ENCODE measurements at regions not wholly inside any gene's neighbourhood (a gene's known extent, or its start where the extent isn't known, plus 50 kb on each side); places are given as distances from the start of the nearest gene placed in this dataset.

DNA sequence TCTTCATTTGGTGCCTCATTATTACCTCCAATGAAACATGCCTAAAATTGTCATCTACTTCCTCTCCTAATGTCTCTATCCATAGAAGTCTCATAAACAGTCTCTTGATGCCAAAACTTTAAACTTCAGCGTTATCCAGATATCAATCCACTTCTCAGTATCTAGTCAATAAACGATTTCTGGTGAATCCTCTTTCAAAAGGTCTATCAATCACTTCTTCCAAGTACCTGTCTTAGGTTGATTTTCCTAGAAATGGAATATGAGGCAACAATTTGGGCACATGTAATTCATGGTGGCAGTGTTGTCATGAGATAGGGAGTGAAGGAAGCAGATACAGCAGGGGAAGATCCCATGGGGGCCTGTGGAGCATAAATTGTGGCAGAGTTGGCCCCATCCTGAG lies 348.5 kb upstream of the POU1F1 start:
- TF ChIP-seq CEBPG (CRISPR knock-in tag; IDR thresholded peaks at IDR 0.05) (no peak), CEBPG (tag; conservative IDR thresholded peaks at IDR 0.05 in 1 of 2, IDR thresholded peaks at IDR 0.05 in 1 of 2) (no peak), RBM22 (IDR thresholded peaks at IDR 0.05; ENCODE audit: low read depth, low read length, poor library complexity, severe bottlenecking) (no peak), SP1 (CRISPR knock-in tag; IDR thresholded peaks at IDR 0.05) (no peak), ZNF830 (CRISPR knock-in tag; IDR thresholded peaks at IDR 0.05) (no peak)
